ENCODE measurements at regions not wholly inside any gene's neighbourhood (a gene's known extent, or its start where the extent isn't known, plus 50 kb on each side); places are given as distances from the start of the nearest gene placed in this dataset.

- TF ChIP-seq CTCF (IDR thresholded peaks at IDR 0.05; ENCODE audit: low read length, missing control alignments), result peak; percentile 23
- DNase-seq (ENCODE audit: low read depth), result peak; percentile 63
- H3K4me3 ChIP-seq (replicated peaks; ENCODE audit: low read depth, low read length), result no peak overlapping the region
Observed at GRCh38 chr5:41641621-41642020, 131.2 kb upstream of the PLCXD3 start.

GRCh38 chr5:41638685-41639084 lies 128.3 kb upstream of the PLCXD3 start:
- no peak for DNase-seq (ENCODE audit: low read depth)
- no peak for TF ChIP-seq CTCF (IDR thresholded peaks at IDR 0.05; ENCODE audit: low read length, missing control alignments)
- no peak overlapping the region for H3K4me3 ChIP-seq (replicated peaks; ENCODE audit: low read depth, low read length)

- peak; percentile 12 for TF ChIP-seq CTCF (IDR thresholded peaks at IDR 0.05; ENCODE audit: low read length, missing control alignments)
Observed at GRCh38 chr5:41637869-41638268, 127.5 kb upstream of the PLCXD3 start.

GRCh38 chr5:41637424-41637823 lies 127.0 kb upstream of the PLCXD3 start:
- TF ChIP-seq CTCF (IDR thresholded peaks at IDR 0.05; ENCODE audit: low read length, missing control alignments), result no peak
- no peak overlapping the region for H3K4me3 ChIP-seq (replicated peaks; ENCODE audit: low read depth, low read length)
- no peak for DNase-seq (ENCODE audit: low read depth)

More at GRCh38 chr5:41637869-41638268, 127.5 kb upstream of the PLCXD3 start:
- DNase-seq (ENCODE audit: low read depth), result no peak
- H3K4me3 ChIP-seq (replicated peaks; ENCODE audit: low read depth, low read length), result no peak overlapping the region

GRCh38 chr5:41636605-41637004 lies 126.2 kb upstream of the PLCXD3 start:
- no peak overlapping the region for H3K4me3 ChIP-seq (replicated peaks; ENCODE audit: low read depth, low read length)
- peak; percentile 43 for DNase-seq (ENCODE audit: low read depth)
- TF ChIP-seq CTCF (IDR thresholded peaks at IDR 0.05; ENCODE audit: low read length, missing control alignments), result peak; percentile 52

- no peak for TF ChIP-seq CTCF (IDR thresholded peaks at IDR 0.05; ENCODE audit: low read length, missing control alignments)
- no peak for DNase-seq (ENCODE audit: low read depth)
- no peak overlapping the region for H3K4me3 ChIP-seq (replicated peaks; ENCODE audit: low read depth, low read length)
Observed at GRCh38 chr5:41629897-41630296, 119.5 kb upstream of the PLCXD3 start.

GRCh38 chr5:41625571-41625970 lies 115.2 kb upstream of the PLCXD3 start:
- no peak for DNase-seq (ENCODE audit: low read depth)
- no peak overlapping the region for H3K4me3 ChIP-seq (replicated peaks; ENCODE audit: low read depth, low read length)
- TF ChIP-seq CTCF (IDR thresholded peaks at IDR 0.05; ENCODE audit: low read length, missing control alignments), result no peak
